Endothelial cell of umbilical vein (primary cell): ENCODE measurements at regions not wholly inside any gene's neighbourhood (a gene's known extent, or its start where the extent isn't known, plus 50 kb on each side); places are given as distances from the start of the nearest gene placed in this dataset.

Experiments
- EZH2 ChIP-seq: IDR thresholded peaks from 2 replicates; pipeline ENCODE4 v1.6.1; 2012; ENCODE audit warnings: borderline replicate concordance, low read depth, mild to moderate bottlenecking, moderate library complexity, low read length, inconsistent platforms; ENCODE audit not compliant: severe bottlenecking
- FOS ChIP-seq: IDR thresholded peaks from 2 replicates; pipeline ENCODE4 v1.6.1; 2011; ENCODE audit warnings: mild to moderate bottlenecking, low read length, moderate library complexity, borderline replicate concordance; ENCODE audit not compliant: insufficient read depth
- GATA2 ChIP-seq: IDR thresholded peaks from 2 replicates; pipeline ENCODE4 v1.7.0; 2011; ENCODE audit warnings: low read depth, mild to moderate bottlenecking, moderate library complexity, mixed read lengths, low read length; ENCODE audit not compliant: insufficient read length, insufficient read depth
- POLR2A ChIP-seq: IDR thresholded peaks from 2 replicates; pipeline ENCODE4 v1.6.1; 2012; ENCODE audit warnings: low read depth, mild to moderate bottlenecking, control low read depth, low read length
- POLR2AphosphoS5 ChIP-seq: IDR thresholded peaks from 2 replicates; pipeline ENCODE4 v1.6.1; 2012; ENCODE audit warnings: low read depth, mild to moderate bottlenecking, control low read depth, low read length, moderate library complexity; ENCODE audit not compliant: insufficient read depth
- TF ChIP-seq, protein P1 (sequence below), 2 donors: IDR thresholded peaks; 1 replicate in 1 of 2; 2 replicates in 1 of 2; pipeline ENCODE4 v1.5.1; 2011; ENCODE audit warnings: low read length in 2 of 2, mild to moderate bottlenecking in 2 of 2, moderate library complexity in 2 of 2, control low read depth in 1 of 2, inconsistent platforms in 1 of 2, low read depth in 1 of 2; ENCODE audit not compliant: insufficient read depth in 1 of 2; ENCODE audit errors: extremely low read depth in 1 of 2
- TF ChIP-seq, protein P2 (sequence below): IDR thresholded peaks from 2 replicates; pipeline ENCODE4 v1.6.1; 2011; ENCODE audit not compliant: insufficient read depth, insufficient read length

DNA sequence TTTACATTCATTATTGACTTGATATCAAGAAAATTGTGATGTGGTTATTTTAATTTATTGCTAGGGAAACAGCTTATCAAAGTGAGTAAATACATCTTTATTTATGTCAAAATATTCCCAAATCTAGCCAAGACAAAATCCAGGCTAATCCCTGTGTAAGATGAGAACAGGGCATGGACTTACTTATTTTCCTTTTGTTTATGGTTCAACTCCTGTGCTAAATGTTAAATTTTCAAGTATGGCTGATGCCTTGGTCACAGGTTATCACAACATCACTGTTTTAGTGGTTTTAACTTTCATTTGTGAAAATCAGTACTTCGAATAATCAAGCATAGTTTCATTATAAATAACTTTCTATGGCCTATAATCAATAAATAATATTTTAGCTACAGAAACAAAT is 657.0 kb upstream of the SYT4 start:
- TF ChIP-seq POLR2AphosphoS5 (no peak), FOS (no peak), EZH2 (no peak), POLR2A (no peak), GATA2 (no peak)
- TF ChIP-seq, protein P1, sequence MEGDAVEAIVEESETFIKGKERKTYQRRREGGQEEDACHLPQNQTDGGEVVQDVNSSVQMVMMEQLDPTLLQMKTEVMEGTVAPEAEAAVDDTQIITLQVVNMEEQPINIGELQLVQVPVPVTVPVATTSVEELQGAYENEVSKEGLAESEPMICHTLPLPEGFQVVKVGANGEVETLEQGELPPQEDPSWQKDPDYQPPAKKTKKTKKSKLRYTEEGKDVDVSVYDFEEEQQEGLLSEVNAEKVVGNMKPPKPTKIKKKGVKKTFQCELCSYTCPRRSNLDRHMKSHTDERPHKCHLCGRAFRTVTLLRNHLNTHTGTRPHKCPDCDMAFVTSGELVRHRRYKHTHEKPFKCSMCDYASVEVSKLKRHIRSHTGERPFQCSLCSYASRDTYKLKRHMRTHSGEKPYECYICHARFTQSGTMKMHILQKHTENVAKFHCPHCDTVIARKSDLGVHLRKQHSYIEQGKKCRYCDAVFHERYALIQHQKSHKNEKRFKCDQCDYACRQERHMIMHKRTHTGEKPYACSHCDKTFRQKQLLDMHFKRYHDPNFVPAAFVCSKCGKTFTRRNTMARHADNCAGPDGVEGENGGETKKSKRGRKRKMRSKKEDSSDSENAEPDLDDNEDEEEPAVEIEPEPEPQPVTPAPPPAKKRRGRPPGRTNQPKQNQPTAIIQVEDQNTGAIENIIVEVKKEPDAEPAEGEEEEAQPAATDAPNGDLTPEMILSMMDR (IDR thresholded peaks at IDR 0.05; ENCODE audit: extremely low read depth in 1 of 2, insufficient read depth in 1 of 2, low read depth in 1 of 2, low read length in 2 of 2) = no peak
- TF ChIP-seq, protein P2, sequence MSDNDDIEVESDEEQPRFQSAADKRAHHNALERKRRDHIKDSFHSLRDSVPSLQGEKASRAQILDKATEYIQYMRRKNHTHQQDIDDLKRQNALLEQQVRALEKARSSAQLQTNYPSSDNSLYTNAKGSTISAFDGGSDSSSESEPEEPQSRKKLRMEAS = no peak
